Inflammatory macrophage (primary cell): ENCODE measurements at regions not wholly inside any gene's neighbourhood (a gene's known extent, or its start where the extent isn't known, plus 50 kb on each side); places are given as distances from the start of the nearest gene placed in this dataset.

Experiments
- DNase-seq, 2 donors: peaks; one replicate each; pipeline ENCODE4 v3.0.0-alpha.2; 2020 to 2022

GRCh38 chr3:104982130-104982529, 384.6 kb upstream of the ALCAM start:
- no peak for DNase-seq

GRCh38 chr3:104987859-104988258, 378.9 kb upstream of the ALCAM start:
- no peak for DNase-seq

GRCh38 chr3:104988496-104988895, 378.2 kb upstream of the ALCAM start:
- no peak for DNase-seq

- DNase-seq: no peak
Measured at GRCh38 chr3:104989878-104990277, 376.8 kb upstream of the ALCAM start.

- no peak for DNase-seq
Measured at GRCh38 chr3:104990758-104991157, 376.0 kb upstream of the ALCAM start.

- no peak for DNase-seq
Measured at GRCh38 chr3:104992676-104993075, 374.0 kb upstream of the ALCAM start.

- no peak for DNase-seq
Measured at GRCh38 chr3:105006164-105006563, 360.5 kb upstream of the ALCAM start.

GRCh38 chr3:105013657-105014056, 353.1 kb upstream of the ALCAM start:
- no peak for DNase-seq

GRCh38 chr3:105014631-105015030, 352.1 kb upstream of the ALCAM start:
- DNase-seq: no peak

GRCh38 chr3:105022813-105023212, 343.9 kb upstream of the ALCAM start:
- no peak for DNase-seq

- no peak for DNase-seq
Measured at GRCh38 chr3:105030211-105030610, 336.5 kb upstream of the ALCAM start.

- no peak for DNase-seq
Measured at GRCh38 chr3:105032541-105032940, 334.2 kb upstream of the ALCAM start.

GRCh38 chr3:105033081-105033480, 333.6 kb upstream of the ALCAM start:
- no peak for DNase-seq

GRCh38 chr3:105039004-105039403, 327.7 kb upstream of the ALCAM start:
- DNase-seq: no peak

GRCh38 chr3:105040026-105040622, 326.6 kb upstream of the ALCAM start:
- DNase-seq: no peak

- no peak for DNase-seq
Measured at GRCh38 chr3:105042586-105042985, 324.1 kb upstream of the ALCAM start.

GRCh38 chr3:105051111-105051510, 315.6 kb upstream of the ALCAM start:
- DNase-seq: no peak

GRCh38 chr3:105051972-105052371, 314.7 kb upstream of the ALCAM start:
- no peak for DNase-seq

- no peak for DNase-seq
Measured at GRCh38 chr3:105062853-105063252, 303.9 kb upstream of the ALCAM start.

GRCh38 chr3:105065895-105066839, 300.5 kb upstream of the ALCAM start:
- DNase-seq: no peak

- DNase-seq: no peak
Measured at GRCh38 chr3:105067361-105067760, 299.3 kb upstream of the ALCAM start.

GRCh38 chr3:105077060-105077822, 289.5 kb upstream of the ALCAM start:
- DNase-seq: no peak

GRCh38 chr3:105083945-105084344, 282.8 kb upstream of the ALCAM start:
- no peak for DNase-seq
